ENCODE measurements at regions not wholly inside any gene's neighbourhood (a gene's known extent, or its start where the extent isn't known, plus 50 kb on each side); places are given as distances from the start of the nearest gene placed in this dataset.

DNA sequence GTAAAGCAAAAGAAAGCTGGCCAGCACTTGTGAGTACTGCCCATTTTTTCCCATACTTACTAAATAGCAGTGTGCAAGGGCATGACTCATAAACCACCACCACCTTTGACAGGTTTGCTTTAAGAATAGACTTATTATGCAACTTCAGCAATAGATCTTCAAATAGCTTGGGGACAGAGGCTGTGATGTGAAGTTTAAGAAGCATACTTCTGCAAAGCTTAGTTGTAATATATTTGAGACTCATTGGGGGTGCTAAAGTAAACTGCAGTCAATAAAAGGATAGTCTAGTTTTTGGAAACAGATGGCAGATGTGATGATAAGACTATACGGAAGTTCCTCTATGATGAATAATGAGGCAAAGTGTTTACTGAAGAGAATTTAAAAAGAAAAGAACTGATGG lies 210.0 kb downstream of the PLA2G4A start:
- no peak for TF ChIP-seq CTCF (conservative IDR thresholded peaks at IDR 0.05; ENCODE audit: low read depth in 2 of 2)
- no peak for TF ChIP-seq EZH2phosphoT487 (IDR thresholded peaks at IDR 0.05; ENCODE audit: unreplicated experiment)
- no peak for TF ChIP-seq EZH2 (IDR thresholded peaks at IDR 0.05; ENCODE audit: low read depth, unreplicated experiment)

All from GM23338 (cell line).